ENCODE measurements at regions not wholly inside any gene's neighbourhood (a gene's known extent, or its start where the extent isn't known, plus 50 kb on each side); places are given as distances from the start of the nearest gene placed in this dataset.

- Histone ChIP-seq H3K27me3 (ENCODE audit: control insufficient read depth, insufficient read depth, low read length) (no peaks in the 10 kb centered on the region), H3K9me3 (ENCODE audit: control insufficient read depth, insufficient read depth, low read length) (peaks cover 2% of the 10 kb centered on the region; the same call in 1 of the 2 replicates), H3K4me3 (ENCODE audit: low read depth, low read length) (no peak overlapping the region), H3K27ac (ENCODE audit: low read depth, low read length) (no peak overlapping the region)
- ChIA-PET POLR2A (no interaction called here), CTCF (no interaction called here)
- DNase-seq (ENCODE audit: low read depth, low spot score): no peak
- no peak for TF ChIP-seq CTCF (IDR thresholded peaks at IDR 0.05; ENCODE audit: low read depth, low read length)
Observed at GRCh38 chr5:29238115-29238514, 1955.4 kb upstream of the CDH6 start.

GRCh38 chr5:29231154-29231553 is 1962.3 kb upstream of the CDH6 start:
- DNase-seq (ENCODE audit: low read depth, low spot score): no peak
- Histone ChIP-seq H3K9me3 (ENCODE audit: control insufficient read depth, insufficient read depth, low read length) (no peaks in the 10 kb centered on the region; the same call in 1 of the 2 replicates), H3K4me3 (ENCODE audit: low read depth, low read length) (no peak overlapping the region), H3K27me3 (ENCODE audit: control insufficient read depth, insufficient read depth, low read length) (no peaks in the 10 kb centered on the region), H3K27ac (ENCODE audit: low read depth, low read length) (no peak overlapping the region)
- ChIA-PET POLR2A (no interaction called here), CTCF (no interaction called here)
- no peak for TF ChIP-seq CTCF (IDR thresholded peaks at IDR 0.05; ENCODE audit: low read depth, low read length)

- CTCF ChIA-PET: no interaction called here
- H3K27ac ChIP-seq (ENCODE audit: low read depth, low read length): no peak overlapping the region
- no peak overlapping the region for H3K4me3 ChIP-seq (ENCODE audit: low read depth, low read length)
- no peak for DNase-seq (ENCODE audit: low read depth, low spot score)
- POLR2A ChIA-PET: no interaction called here
- no peaks in the 10 kb centered on the region; the same call in 1 of the 2 replicates for H3K9me3 ChIP-seq (ENCODE audit: control insufficient read depth, insufficient read depth, low read length)
- H3K27me3 ChIP-seq (ENCODE audit: control insufficient read depth, insufficient read depth, low read length): no peaks in the 10 kb centered on the region
- TF ChIP-seq CTCF (IDR thresholded peaks at IDR 0.05; ENCODE audit: low read depth, low read length): no peak
Observed at GRCh38 chr5:29230591-29230990, 1962.9 kb upstream of the CDH6 start.

- DNase-seq (ENCODE audit: low read depth, low spot score): no peak
- Histone ChIP-seq H3K9me3 (ENCODE audit: control insufficient read depth, insufficient read depth, low read length) (peaks cover 2% of the 10 kb centered on the region; the same call in 1 of the 2 replicates), H3K4me3 (ENCODE audit: low read depth, low read length) (no peak overlapping the region), H3K27me3 (ENCODE audit: control insufficient read depth, insufficient read depth, low read length) (no peaks in the 10 kb centered on the region), H3K27ac (ENCODE audit: low read depth, low read length) (no peak overlapping the region)
- TF ChIP-seq CTCF (IDR thresholded peaks at IDR 0.05; ENCODE audit: low read depth, low read length): no peak
- ChIA-PET CTCF (no interaction called here), POLR2A (no interaction called here)
Observed at GRCh38 chr5:29229461-29229860, 1964.0 kb upstream of the CDH6 start.

- no peak for TF ChIP-seq CTCF (IDR thresholded peaks at IDR 0.05; ENCODE audit: low read depth, low read length)
- no peak for DNase-seq (ENCODE audit: low read depth, low spot score)
- H3K9me3 ChIP-seq (ENCODE audit: control insufficient read depth, insufficient read depth, low read length): peaks cover 3% of the 10 kb centered on the region; the same call in 1 of the 2 replicates
- POLR2A ChIA-PET: no interaction called here
- no peaks in the 10 kb centered on the region for H3K27me3 ChIP-seq (ENCODE audit: control insufficient read depth, insufficient read depth, low read length)
- CTCF ChIA-PET: interaction anchor here (0.6 kb wide), 1 partner anchor 236 kb away, joined by 3 read pairs; no protein-coding TSS in a partner anchor
- no peak overlapping the region for H3K27ac ChIP-seq (ENCODE audit: low read depth, low read length)
- H3K4me3 ChIP-seq (ENCODE audit: low read depth, low read length): no peak overlapping the region
Observed at GRCh38 chr5:29218138-29218537, 1975.3 kb upstream of the CDH6 start.
